HG03354 (cell line): ENCODE measurements at regions not wholly inside any gene's neighbourhood (a gene's known extent, or its start where the extent isn't known, plus 50 kb on each side); places are given as distances from the start of the nearest gene placed in this dataset.
A peak's percentile ranks its signal among the peaks of the same experiment; 100 is the strongest.

Experiments used
- ATAC-seq: cut with Tn5 transposase; IDR thresholded peaks from one replicate; pipeline ENCODE4 v1.9.1; 2021; ENCODE audit warnings: mild to moderate bottlenecking; ENCODE audit not compliant: unreplicated experiment, poor library complexity, severe bottlenecking

DNA sequence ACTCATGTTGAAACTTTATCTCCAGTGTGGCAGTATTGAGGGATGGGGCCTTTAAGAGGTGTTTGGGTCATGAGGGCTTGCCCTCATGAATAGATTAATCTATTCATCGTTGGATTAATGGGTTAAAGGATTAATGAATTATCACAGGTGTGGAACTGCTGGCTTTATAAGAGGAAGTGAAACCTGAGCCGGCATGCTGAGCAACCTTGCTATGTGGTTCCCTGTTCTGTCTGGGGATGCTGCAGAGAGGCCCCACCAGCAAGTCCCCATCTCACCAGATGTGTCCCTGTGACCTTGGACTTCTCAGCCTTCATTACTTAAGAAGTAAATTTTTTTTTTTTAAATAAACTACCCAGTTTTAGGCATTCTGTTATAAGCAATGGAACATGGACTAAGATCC is 109.6 kb downstream of the DYRK2 start:
- peak; percentile 98 for ATAC-seq

- ATAC-seq = no peak
These were observed 110.0 kb downstream of the DYRK2 start for GRCh38 chr12:67758521-67758920.

DNA sequence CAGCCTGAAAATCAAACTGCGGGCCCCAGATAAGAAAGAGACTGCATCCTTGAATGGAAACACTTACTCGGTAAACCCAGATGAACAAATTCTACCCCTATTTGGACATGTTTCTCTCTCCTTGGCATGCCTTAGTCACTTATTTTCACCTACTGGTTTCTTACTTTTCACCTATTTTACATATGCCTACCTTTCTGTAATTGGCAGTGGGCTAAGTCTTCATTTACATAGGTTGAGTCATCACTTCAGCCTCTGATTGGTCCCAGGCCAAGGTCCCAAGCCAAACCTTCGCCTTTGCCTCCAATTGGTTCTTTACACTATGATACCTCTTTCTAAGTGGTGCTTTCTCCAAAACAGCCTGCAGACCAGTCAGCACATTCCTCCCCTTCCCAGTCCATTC is 111.3 kb downstream of the DYRK2 start:
- no peak for ATAC-seq

- no peak for ATAC-seq
These were observed 112.2 kb downstream of the DYRK2 start for GRCh38 chr12:67760586-67761275.

GRCh38 chr12:67761566-67761965 is 113.0 kb downstream of the DYRK2 start:
- ATAC-seq = no peak

DNA sequence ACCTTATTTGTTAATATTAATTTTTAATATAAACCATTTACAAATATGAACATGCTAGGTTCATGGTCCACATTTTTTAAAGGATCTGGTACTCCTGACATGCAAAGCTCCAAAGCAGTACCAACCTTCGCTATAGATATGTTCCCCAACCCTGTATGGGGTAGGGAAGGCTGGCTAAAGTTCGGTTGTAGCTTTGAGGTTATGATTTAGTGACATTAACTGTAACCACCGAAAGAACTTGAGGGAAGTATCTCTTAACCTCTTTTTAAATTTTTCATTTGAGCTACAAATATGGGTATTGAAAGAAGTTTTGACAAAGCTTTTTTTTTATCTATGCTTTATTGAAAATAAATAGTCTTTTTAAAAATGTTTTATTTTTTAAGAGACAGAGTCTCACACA is 115.5 kb downstream of the DYRK2 start:
- ATAC-seq = no peak

DNA sequence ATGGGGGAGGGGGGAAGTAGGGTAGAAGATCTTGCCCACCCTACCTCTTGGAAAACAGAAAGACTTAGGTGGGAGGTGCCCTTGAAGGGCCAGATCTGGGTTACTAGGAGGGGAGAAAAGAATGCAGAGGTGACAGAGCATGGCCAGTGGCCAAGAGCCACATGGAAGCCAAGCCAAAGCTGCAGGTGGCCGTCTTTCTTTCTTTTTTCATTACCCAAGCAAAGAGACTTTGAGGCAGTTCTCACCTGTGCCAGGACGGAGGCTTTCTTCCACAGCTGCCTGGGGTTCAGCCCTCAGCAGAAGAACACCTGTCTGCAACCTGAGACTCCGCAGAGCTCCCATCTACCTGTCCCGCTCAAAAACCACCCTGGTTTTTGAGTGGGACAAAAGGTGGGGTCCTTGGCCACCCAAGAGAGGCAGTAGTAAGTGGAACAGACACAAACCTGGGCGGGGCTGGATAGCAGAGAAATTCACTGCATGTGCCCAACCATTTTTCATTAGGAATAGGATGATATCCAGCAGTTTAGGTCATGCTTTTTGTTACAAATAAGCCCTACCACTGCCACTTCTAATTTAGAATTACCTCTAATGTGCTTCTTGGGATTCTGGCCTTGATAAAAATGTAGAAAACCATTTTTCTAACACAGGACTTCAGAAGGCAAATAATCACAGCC is 116.5 kb downstream of the DYRK2 start:
- ATAC-seq = no peak

DNA sequence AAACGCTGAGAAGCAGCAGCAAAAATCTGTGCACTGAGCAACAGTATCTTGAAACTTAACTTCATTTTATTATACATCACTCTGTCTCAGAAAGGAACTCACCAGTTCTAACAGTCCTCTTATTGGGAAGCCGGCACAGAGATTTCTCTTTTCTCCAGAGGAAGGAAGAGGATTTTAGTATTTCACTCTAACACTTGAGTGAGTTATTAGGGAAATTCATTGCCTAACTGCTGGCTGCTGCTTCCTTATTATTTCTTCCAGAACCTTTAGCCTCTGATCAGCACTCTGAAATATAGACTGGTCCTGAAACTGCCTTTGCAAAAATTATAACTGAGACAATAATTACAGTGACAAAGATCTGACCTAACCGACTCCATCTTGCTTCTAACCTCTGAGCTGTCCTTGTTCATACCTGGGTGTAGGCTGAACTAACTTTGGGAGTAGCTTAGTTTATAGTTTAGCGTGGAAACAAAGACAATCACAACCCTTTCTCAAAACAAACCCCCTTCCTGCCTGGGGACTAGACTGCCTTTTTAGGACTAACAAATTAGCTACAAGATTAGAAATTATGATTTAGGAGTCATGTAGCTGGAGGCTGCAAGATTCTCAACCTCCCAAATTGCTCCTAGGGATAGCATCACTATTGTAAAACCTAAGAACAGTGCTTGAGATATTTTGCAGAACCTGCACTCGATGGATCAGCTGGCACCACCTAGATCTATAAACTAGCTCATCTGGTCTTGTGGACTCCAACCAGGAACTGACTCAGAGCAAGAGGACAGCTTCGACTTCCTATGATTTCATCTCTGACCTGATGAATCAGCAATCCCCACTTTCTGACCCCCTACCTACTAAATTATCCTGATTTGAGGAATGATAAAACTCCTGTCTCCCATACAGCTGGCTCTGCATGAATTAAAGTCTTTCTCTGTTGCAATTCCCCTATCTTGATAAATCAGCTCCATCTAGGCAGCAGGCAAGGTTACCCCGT is 117.5 kb downstream of the DYRK2 start:
- no peak for ATAC-seq

- no peak for ATAC-seq
These were observed 124.0 kb downstream of the DYRK2 start for GRCh38 chr12:67772267-67773169.

GRCh38 chr12:67773896-67774295 is 125.4 kb downstream of the DYRK2 start:
- ATAC-seq = no peak

- ATAC-seq = no peak
These were observed 126.5 kb downstream of the DYRK2 start for GRCh38 chr12:67774983-67775587.

DNA sequence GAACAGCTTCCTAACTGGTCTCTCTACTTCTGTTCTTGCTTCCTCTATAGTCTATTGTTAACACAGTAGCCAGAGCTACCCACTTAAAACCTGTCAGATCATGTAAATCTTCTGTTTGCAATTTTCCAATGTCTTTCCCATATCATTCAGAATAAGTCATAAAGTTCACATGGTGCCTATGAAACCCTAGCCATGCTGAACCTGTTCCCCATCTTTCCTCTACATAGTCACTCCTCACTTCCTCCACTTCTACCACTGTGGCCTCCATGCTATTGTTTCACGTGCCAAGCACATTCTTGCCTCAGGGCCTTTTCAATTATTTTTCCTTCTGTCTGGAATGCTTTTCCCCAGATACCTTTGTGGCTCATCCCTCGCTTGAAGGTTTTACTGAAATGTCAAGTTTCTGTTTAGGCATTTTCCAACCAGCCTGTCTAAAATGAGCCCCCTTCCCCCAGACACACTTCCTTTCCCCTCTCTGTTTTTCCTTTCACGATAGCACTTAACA is 132.1 kb downstream of the DYRK2 start:
- ATAC-seq = no peak

DNA sequence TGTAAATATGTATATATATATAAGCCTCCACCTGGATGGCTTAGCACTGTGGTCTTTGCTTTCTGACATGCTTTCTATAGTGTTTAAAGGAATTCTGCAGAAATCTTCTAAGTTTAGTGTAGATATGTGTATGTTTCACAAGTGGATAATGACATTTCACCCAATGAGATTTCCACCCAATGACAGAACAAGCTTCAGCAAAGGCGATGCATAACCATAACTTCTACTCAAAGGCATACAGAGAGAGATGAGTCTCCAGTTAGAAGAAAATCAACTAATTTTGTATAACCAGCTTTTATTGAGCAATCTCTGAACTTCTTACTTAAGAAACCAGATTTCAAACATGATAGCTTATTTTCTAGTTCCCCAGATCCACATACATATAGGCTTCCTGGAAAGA is 134.0 kb downstream of the DYRK2 start:
- no peak for ATAC-seq

GRCh38 chr12:67783393-67783792 is 134.8 kb downstream of the DYRK2 start:
- ATAC-seq = no peak

GRCh38 chr12:67784831-67785230 is 136.3 kb downstream of the DYRK2 start:
- ATAC-seq = no peak

GRCh38 chr12:67786086-67786485 is 137.5 kb downstream of the DYRK2 start:
- no peak for ATAC-seq

GRCh38 chr12:67788118-67788517 is 139.6 kb downstream of the DYRK2 start:
- no peak for ATAC-seq

DNA sequence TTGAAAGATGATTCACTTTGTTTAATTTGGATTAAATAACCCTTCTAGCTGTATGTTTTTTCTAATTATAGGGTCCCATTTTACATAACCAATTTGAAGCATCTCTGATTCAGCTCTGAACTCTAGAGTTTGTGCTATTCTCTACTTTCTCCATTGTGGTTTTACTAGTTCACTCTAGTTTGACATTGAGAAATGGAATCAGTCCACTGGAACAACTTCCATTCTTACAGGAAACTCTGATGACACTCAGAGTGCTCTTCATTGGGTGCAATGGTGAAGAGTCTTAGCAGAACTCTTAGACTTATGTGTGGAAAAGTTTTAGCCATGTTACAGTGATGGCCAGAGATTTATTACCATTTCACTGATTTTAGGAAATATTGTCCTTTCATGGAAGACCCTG is 140.7 kb downstream of the DYRK2 start:
- no peak for ATAC-seq

- ATAC-seq = no peak
These were observed 142.1 kb downstream of the DYRK2 start for GRCh38 chr12:67790660-67791059.
